Neural progenitor cell (in vitro differentiated cells): ENCODE measurements at regions not wholly inside any gene's neighbourhood (a gene's known extent, or its start where the extent isn't known, plus 50 kb on each side); places are given as distances from the start of the nearest gene placed in this dataset.

ENCODE experiments used
- DNase-seq: peaks from one replicate; pipeline ENCODE4 v3.0.0-alpha.2; 2016; ENCODE audit warnings: low spot score
- H2AFZ ChIP-seq: fragments of 200-600 bp; sonication (generic); replicated peaks from 2 replicates; pipeline ENCODE4 v1.6.1; 2016; ENCODE audit warnings: antibody characterized with exemption
- H3F3A ChIP-seq: fragments of 200-600 bp; sonication (generic); 2 replicates; pipeline ENCODE4 v1.6.1; 2016; ENCODE audit warnings: antibody characterized with exemption, low read depth
- H3K27ac ChIP-seq: fragments of 200-600 bp; sonication (generic); 2 replicates; pipeline ENCODE4 v1.5.1; 2016; ENCODE audit warnings: mild to moderate bottlenecking
- H3K27me3 ChIP-seq: fragments of 200-600 bp; sonication (generic); 2 replicates; pipeline ENCODE4 v1.6.1; 2016; ENCODE audit warnings: mild to moderate bottlenecking, moderate library complexity
- H3K36me3 ChIP-seq: fragments of 200-600 bp; sonication (generic); 2 replicates; pipeline ENCODE4 v1.5.1; 2016
- H3K4me1 ChIP-seq: fragments of 200-600 bp; sonication (generic); 2 replicates; pipeline ENCODE4 v1.6.1; 2016; ENCODE audit warnings: mixed run types
- H3K4me2 ChIP-seq: fragments of 200-600 bp; sonication (generic); 2 replicates; pipeline ENCODE4 v1.6.1; 2016
- H3K4me3 ChIP-seq: fragments of 200-600 bp; sonication (generic); 2 replicates; pipeline ENCODE4 v1.5.1; 2016
- H3K79me2 ChIP-seq: fragments of 200-600 bp; sonication (generic); 2 replicates; pipeline ENCODE4 v1.6.1; 2016; ENCODE audit warnings: low read depth
- H3K9ac ChIP-seq: fragments of 200-600 bp; sonication (generic); 2 replicates; pipeline ENCODE4 v1.6.1; 2016
- H3K9me3 ChIP-seq: fragments of 200-600 bp; sonication (generic); 2 replicates; pipeline ENCODE4 v1.5.1; 2016; ENCODE audit warnings: low read depth
- H4K20me1 ChIP-seq: fragments of 200-600 bp; sonication (generic); 2 replicates; pipeline ENCODE4 v1.6.1; 2016; ENCODE audit warnings: low read depth
- H3K27ac Mint-ChIP-seq: 3 replicates; pipeline ENCODE4 v1.8.0; 2021; ENCODE audit warnings: mixed read lengths
- H3K27me3 Mint-ChIP-seq: 2 replicates; pipeline ENCODE4 v1.8.0; 2022; ENCODE audit warnings: low read depth, mild to moderate bottlenecking, inconsistent platforms, moderate library complexity, mixed read lengths; ENCODE audit not compliant: insufficient read depth
- H3K36me3 Mint-ChIP-seq: 3 replicates; pipeline ENCODE4 v1.8.0; 2021; ENCODE audit warnings: mixed read lengths
- H3K4me1 Mint-ChIP-seq: 3 replicates; pipeline ENCODE4 v1.8.0; 2021; ENCODE audit warnings: mixed read lengths
- H3K4me3 Mint-ChIP-seq: 3 replicates; pipeline ENCODE4 v1.8.0; 2021; ENCODE audit warnings: mild to moderate bottlenecking, moderate library complexity, mixed read lengths
- H3K9me3 Mint-ChIP-seq: 3 replicates; pipeline ENCODE4 v1.8.0; 2020; ENCODE audit warnings: mixed read lengths
- CTCF ChIP-seq: fragments of 200-600 bp; sonication (generic); IDR thresholded peaks from 2 replicates; pipeline ENCODE4 v1.5.1; 2017; ENCODE audit warnings: antibody characterized with exemption, mild to moderate bottlenecking
- EZH2 ChIP-seq: fragments of 200-600 bp; sonication (generic); IDR thresholded peaks from 2 replicates; pipeline ENCODE4 v1.6.1; 2017; ENCODE audit warnings: antibody characterized with exemption, mild to moderate bottlenecking, moderate library complexity
- EZH2phosphoT487 ChIP-seq: fragments of 200-600 bp; sonication (generic); IDR thresholded peaks from 2 replicates; pipeline ENCODE4 v1.6.1; 2017; ENCODE audit warnings: antibody characterized with exemption

- no peak overlapping the region for H2AFZ ChIP-seq
- no peak for TF ChIP-seq EZH2phosphoT487
- TF ChIP-seq EZH2 = no peak
- TF ChIP-seq CTCF = no peak
- H3K4me1 ChIP-seq = no peaks in the 10 kb centered on the region
- DNase-seq = no peak
- no peaks in the 10 kb centered on the region for H3K9me3 ChIP-seq
- H3K9ac ChIP-seq = no peak overlapping the region
- no peak overlapping the region for H3K4me3 ChIP-seq
- Mint-ChIP-seq H3K4me3 (no peak overlapping the region), H3K27ac (no peak overlapping the region), H3K27me3 (no peaks in the 10 kb centered on the region), H3K36me3 (no peaks in the 10 kb centered on the region), H3K9me3 (no peaks in the 10 kb centered on the region), H3K4me1 (peaks cover under 1% of the 10 kb centered on the region)
- no peaks in the 10 kb centered on the region for H3K36me3 ChIP-seq
- H3K79me2 ChIP-seq = no peaks in the 10 kb centered on the region
- H3K4me2 ChIP-seq = no peak overlapping the region
- H3K27me3 ChIP-seq = no peaks in the 10 kb centered on the region
- no peaks in the 10 kb centered on the region for H4K20me1 ChIP-seq
- no peaks in the 10 kb centered on the region for H3F3A ChIP-seq
- H3K27ac ChIP-seq = no peak overlapping the region
Observed at GRCh38 chr11:38159038-38159437, 1561.0 kb upstream of the RAG2 start.

DNA sequence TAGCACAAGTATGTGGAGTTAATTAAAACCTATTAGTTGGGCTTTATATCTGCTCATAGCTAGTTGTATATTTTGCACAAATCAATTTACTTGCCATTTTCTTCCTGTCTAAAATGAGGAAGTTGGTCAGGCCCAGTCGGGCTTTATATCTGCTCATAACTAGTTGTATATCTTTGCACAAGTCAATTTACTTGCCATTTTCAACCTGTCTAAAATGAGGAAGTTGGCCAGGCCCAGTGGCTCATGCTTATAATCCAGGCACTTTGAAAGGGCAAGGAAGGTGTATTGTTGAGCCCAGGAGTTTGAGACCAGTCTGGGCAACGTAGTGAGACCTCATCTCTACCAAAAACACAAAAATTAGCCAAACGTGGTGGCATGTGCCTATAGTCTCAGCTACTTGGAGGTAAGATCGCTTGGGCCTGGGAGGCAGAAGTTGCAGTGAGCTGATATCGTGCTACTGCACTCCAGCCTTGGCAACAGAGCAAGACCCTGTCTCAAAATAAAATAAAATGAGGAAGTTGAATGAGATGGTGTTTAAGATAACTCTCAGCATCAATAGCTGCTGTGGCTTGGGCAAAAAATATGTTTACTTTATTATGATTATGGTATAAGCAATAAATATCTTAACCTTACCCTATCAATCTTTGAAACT is 1558.6 kb upstream of the RAG2 start:
- H3K27me3 Mint-ChIP-seq = no peaks in the 10 kb centered on the region
- TF ChIP-seq EZH2 (no peak), EZH2phosphoT487 (no peak), CTCF (no peak)
- Histone ChIP-seq H3K36me3 (no peaks in the 10 kb centered on the region), H3K27me3 (no peaks in the 10 kb centered on the region), H3K4me3 (no peak overlapping the region), H3K4me1 (no peaks in the 10 kb centered on the region), H3K9ac (no peak overlapping the region), H3K79me2 (no peaks in the 10 kb centered on the region), H3K4me2 (no peak overlapping the region), H4K20me1 (no peaks in the 10 kb centered on the region), H3K9me3 (no peaks in the 10 kb centered on the region), H3K27ac (no peak overlapping the region), H3F3A (no peaks in the 10 kb centered on the region), H2AFZ (no peak overlapping the region)
- DNase-seq = no peak
- H3K36me3 Mint-ChIP-seq = no peaks in the 10 kb centered on the region
- H3K4me3 Mint-ChIP-seq = no peak overlapping the region
- no peak overlapping the region for H3K27ac Mint-ChIP-seq
- H3K4me1 Mint-ChIP-seq = peaks cover 3% of the 10 kb centered on the region
- no peaks in the 10 kb centered on the region for H3K9me3 Mint-ChIP-seq

- peaks cover 3% of the 10 kb centered on the region for H3K4me1 Mint-ChIP-seq
- H3K27me3 Mint-ChIP-seq = no peaks in the 10 kb centered on the region
- H3K9me3 Mint-ChIP-seq = no peaks in the 10 kb centered on the region
- H3K27ac ChIP-seq = no peak overlapping the region
- no peaks in the 10 kb centered on the region for H3F3A ChIP-seq
- TF ChIP-seq CTCF (no peak), EZH2phosphoT487 (no peak), EZH2 (no peak)
- no peak overlapping the region for H3K4me3 Mint-ChIP-seq
- H3K36me3 ChIP-seq = no peaks in the 10 kb centered on the region
- H3K79me2 ChIP-seq = no peaks in the 10 kb centered on the region
- H4K20me1 ChIP-seq = no peaks in the 10 kb centered on the region
- no peaks in the 10 kb centered on the region for H3K36me3 Mint-ChIP-seq
- no peak overlapping the region for H3K27ac Mint-ChIP-seq
- H3K27me3 ChIP-seq = no peaks in the 10 kb centered on the region
- no peak for DNase-seq
- H3K9ac ChIP-seq = no peak overlapping the region
- no peak overlapping the region for H2AFZ ChIP-seq
- no peak overlapping the region for H3K4me3 ChIP-seq
- H3K4me1 ChIP-seq = no peaks in the 10 kb centered on the region
- H3K9me3 ChIP-seq = no peaks in the 10 kb centered on the region
- H3K4me2 ChIP-seq = no peak overlapping the region
Observed at GRCh38 chr11:38155856-38156255, 1557.8 kb upstream of the RAG2 start.
